Thyroid gland (tissue), 4 donors: ENCODE measurements at regions not wholly inside any gene's neighbourhood (a gene's known extent, or its start where the extent isn't known, plus 50 kb on each side); places are given as distances from the start of the nearest gene placed in this dataset.

ENCODE experiments used
- DNase-seq, 2 donors: peaks; one replicate each; pipeline ENCODE4 v3.0.0-alpha.2; 2019
- H3K27ac ChIP-seq, 3 donors: fragments of 200-600 bp; sonication (generic); 1 replicate in 2 of 3; 2 replicates in 1 of 3; pipeline ENCODE4 v1.5.1; 2016 to 2019; ENCODE audit warnings: mild to moderate bottlenecking in 1 of 3, moderate library complexity in 1 of 3
- H3K27me3 ChIP-seq: fragments of 200-600 bp; sonication (generic); one replicate; pipeline ENCODE4 v1.5.1; 2019
- H3K36me3 ChIP-seq, 2 donors: fragments of 200-600 bp; sonication (generic); one replicate each; pipeline ENCODE4 v1.5.1; 2016 to 2019
- H3K4me1 ChIP-seq, 2 donors: fragments of 200-600 bp; sonication (generic); one replicate each; pipeline ENCODE4 v1.5.1; 2017 to 2019
- H3K4me3 ChIP-seq, 3 donors: fragments of 200-600 bp; sonication (generic); replicated peaks in 1 of 3; 1 replicate in 2 of 3; 2 replicates in 1 of 3; pipeline ENCODE4 v1.5.1; 2016; ENCODE audit warnings: mild to moderate bottlenecking in 1 of 3
- H3K9me3 ChIP-seq: fragments of 200-600 bp; sonication (generic); one replicate; pipeline ENCODE4 v1.5.1; 2017
- POLR2A ChIP-seq, 2 donors: fragments of 450-650 bp; IDR thresholded peaks; one replicate each; pipeline ENCODE4 v1.6.1; 2017; ENCODE audit warnings: antibody characterized with exemption in 2 of 2, mild to moderate bottlenecking in 2 of 2, moderate library complexity in 1 of 2
- WGBS, 2 donors: methylation state at CpG; one replicate each; pipeline ENCODE4 v1.1.5; 2017; 5-methylcytosine and 5-hydroxymethylcytosine counted together
- intact Hi-C: fragments of 100-400 bp; cut with DNase I; formaldehyde crosslinking; loops from one replicate; pipeline ENCODE4 v1.15.1; 2023
- TF ChIP-seq, protein P1 (sequence below), 6 experiments: fragments of 200-600 bp in 3 of 6; fragments of 450-650 bp in 3 of 6; sonication (generic) in 3 of 6; IDR thresholded peaks; one replicate each; pipeline ENCODE4 v1.5.1; 2016 to 2019; ENCODE audit warnings: antibody characterized with exemption in 6 of 6, mild to moderate bottlenecking in 2 of 6, inconsistent platforms in 1 of 6, moderate library complexity in 1 of 6

- Histone ChIP-seq H3K36me3 (no peaks in the 10 kb centered on the region), H3K27ac (no peak overlapping the region), H3K27me3 (no peaks in the 10 kb centered on the region), H3K9me3 (no peaks in the 10 kb centered on the region), H3K4me3 (no peak overlapping the region), H3K4me1 (no peaks in the 10 kb centered on the region)
- no peak for DNase-seq
- 94 to 97% methylated on average over 5 of the region's 5 CpGs for WGBS, 2 donors
- TF ChIP-seq, protein P1, sequence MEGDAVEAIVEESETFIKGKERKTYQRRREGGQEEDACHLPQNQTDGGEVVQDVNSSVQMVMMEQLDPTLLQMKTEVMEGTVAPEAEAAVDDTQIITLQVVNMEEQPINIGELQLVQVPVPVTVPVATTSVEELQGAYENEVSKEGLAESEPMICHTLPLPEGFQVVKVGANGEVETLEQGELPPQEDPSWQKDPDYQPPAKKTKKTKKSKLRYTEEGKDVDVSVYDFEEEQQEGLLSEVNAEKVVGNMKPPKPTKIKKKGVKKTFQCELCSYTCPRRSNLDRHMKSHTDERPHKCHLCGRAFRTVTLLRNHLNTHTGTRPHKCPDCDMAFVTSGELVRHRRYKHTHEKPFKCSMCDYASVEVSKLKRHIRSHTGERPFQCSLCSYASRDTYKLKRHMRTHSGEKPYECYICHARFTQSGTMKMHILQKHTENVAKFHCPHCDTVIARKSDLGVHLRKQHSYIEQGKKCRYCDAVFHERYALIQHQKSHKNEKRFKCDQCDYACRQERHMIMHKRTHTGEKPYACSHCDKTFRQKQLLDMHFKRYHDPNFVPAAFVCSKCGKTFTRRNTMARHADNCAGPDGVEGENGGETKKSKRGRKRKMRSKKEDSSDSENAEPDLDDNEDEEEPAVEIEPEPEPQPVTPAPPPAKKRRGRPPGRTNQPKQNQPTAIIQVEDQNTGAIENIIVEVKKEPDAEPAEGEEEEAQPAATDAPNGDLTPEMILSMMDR (IDR thresholded peaks at IDR 0.05): no peak
- TF ChIP-seq POLR2A (IDR thresholded peaks at IDR 0.05): no peak
- intact Hi-C loops: no loop called here
Measured at GRCh38 chr4:12286351-12286750, 857.7 kb upstream of the HS3ST1 start.

- H3K27ac ChIP-seq: no peak overlapping the region
- TF ChIP-seq POLR2A (IDR thresholded peaks at IDR 0.05): no peak
- TF ChIP-seq, protein P1 (IDR thresholded peaks at IDR 0.05): no peak
- H3K36me3 ChIP-seq: no peaks in the 10 kb centered on the region
- no peak overlapping the region for H3K4me3 ChIP-seq
- H3K9me3 ChIP-seq: no peaks in the 10 kb centered on the region
- DNase-seq: no peak
- intact Hi-C loops: no loop called here
- no peaks in the 10 kb centered on the region for H3K27me3 ChIP-seq
- WGBS, 2 donors: 59 to 62% methylated on average over 4 of the region's 4 CpGs
- no peaks in the 10 kb centered on the region for H3K4me1 ChIP-seq
Measured at GRCh38 chr4:12270546-12270945, 841.9 kb upstream of the HS3ST1 start.

DNA sequence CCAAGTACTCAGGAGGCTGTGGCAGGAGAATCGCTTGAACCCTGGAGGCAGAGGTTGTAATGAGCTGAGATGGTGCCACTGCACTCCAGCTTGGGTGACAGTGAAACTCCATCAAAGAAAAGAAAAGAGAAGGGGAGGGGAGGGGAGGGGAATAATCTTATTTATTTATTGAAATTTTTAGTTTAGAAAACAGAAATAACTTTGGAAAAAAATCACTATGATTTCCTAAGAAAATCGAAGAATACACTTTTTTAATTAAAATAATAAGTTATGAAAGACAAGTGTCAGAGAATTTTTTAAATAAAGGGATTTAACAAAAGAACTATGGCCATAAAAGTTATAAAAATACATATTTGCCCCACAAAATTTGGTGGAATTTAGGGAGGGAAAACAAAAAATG is 836.9 kb upstream of the HS3ST1 start:
- no peak for DNase-seq
- H3K9me3 ChIP-seq: no peaks in the 10 kb centered on the region
- no peak overlapping the region for H3K4me3 ChIP-seq
- no peak for TF ChIP-seq POLR2A (IDR thresholded peaks at IDR 0.05)
- TF ChIP-seq, protein P1 (IDR thresholded peaks at IDR 0.05): no peak
- WGBS, 2 donors: 87 to 94% methylated on average over 2 of the region's 2 CpGs
- no peaks in the 10 kb centered on the region for H3K27me3 ChIP-seq
- H3K4me1 ChIP-seq: no peaks in the 10 kb centered on the region
- intact Hi-C loops: no loop called here
- no peak overlapping the region for H3K27ac ChIP-seq
- no peaks in the 10 kb centered on the region for H3K36me3 ChIP-seq

- Histone ChIP-seq H3K9me3 (no peaks in the 10 kb centered on the region), H3K36me3 (no peaks in the 10 kb centered on the region), H3K4me1 (no peaks in the 10 kb centered on the region), H3K27ac (no peak overlapping the region), H3K4me3 (no peak overlapping the region), H3K27me3 (no peaks in the 10 kb centered on the region)
- TF ChIP-seq, protein P1 (IDR thresholded peaks at IDR 0.05): no peak
- TF ChIP-seq POLR2A (IDR thresholded peaks at IDR 0.05): no peak
- WGBS, 2 donors: 91 to 93% methylated on average over 3 of the region's 3 CpGs
- intact Hi-C loops: no loop called here
- no peak for DNase-seq
Measured at GRCh38 chr4:12260453-12260852, 831.8 kb upstream of the HS3ST1 start.

GRCh38 chr4:12244973-12245372 is 816.3 kb upstream of the HS3ST1 start:
- WGBS, 2 donors: 22 to 27% methylated on average over 3 of the region's 3 CpGs

More at GRCh38 chr4:12244973-12245372, 816.3 kb upstream of the HS3ST1 start:
- intact Hi-C loops: no loop called here
- no peaks in the 10 kb centered on the region for H3K36me3 ChIP-seq
- no peak overlapping the region for H3K4me3 ChIP-seq
- no peaks in the 10 kb centered on the region for H3K9me3 ChIP-seq
- TF ChIP-seq, protein P1 (IDR thresholded peaks at IDR 0.05): no peak
- no peak for TF ChIP-seq POLR2A (IDR thresholded peaks at IDR 0.05)
- DNase-seq: no peak
- H3K27me3 ChIP-seq: no peaks in the 10 kb centered on the region
- no peak overlapping the region for H3K27ac ChIP-seq
- H3K4me1 ChIP-seq: no peaks in the 10 kb centered on the region
